ENCODE measurements at regions not wholly inside any gene's neighbourhood (a gene's known extent, or its start where the extent isn't known, plus 50 kb on each side); places are given as distances from the start of the nearest gene placed in this dataset.

DNA sequence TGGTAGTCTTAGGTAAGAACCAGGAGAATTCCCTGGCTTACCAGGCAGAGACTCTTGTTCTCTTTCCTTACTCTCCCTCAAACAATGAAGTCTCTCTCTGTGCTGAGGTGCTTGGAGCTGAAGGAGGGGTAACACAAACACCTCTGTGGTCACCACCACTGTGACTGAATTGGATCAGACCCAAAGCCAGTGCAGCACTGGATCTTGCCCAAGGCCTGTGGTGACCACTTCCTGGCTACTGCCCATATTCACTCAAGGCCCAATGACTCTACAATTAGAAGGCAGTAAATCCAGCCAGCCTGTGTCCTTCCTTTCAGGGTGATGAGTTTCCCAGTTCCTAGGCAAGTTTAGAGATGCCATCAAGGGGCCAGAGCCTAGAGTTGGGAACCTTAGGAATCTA is 706.8 kb downstream of the SLC4A3 start:
- Histone ChIP-seq H3K4me3 (no peak overlapping the region), H3K27ac (no peak overlapping the region), H3K36me3 (replicated peaks in 1 of 2) (no peaks in the 10 kb centered on the region), H3K4me1 (replicated peaks in 1 of 2) (no peaks in the 10 kb centered on the region), H3K9me3 (replicated peaks in 1 of 3) (peaks cover 0 to 5% (median 0%) of the 10 kb centered on the region in 3 donors), H3K27me3 (no peaks in the 10 kb centered on the region)
- DNase-seq, result no peak
- TF ChIP-seq, protein P1, sequence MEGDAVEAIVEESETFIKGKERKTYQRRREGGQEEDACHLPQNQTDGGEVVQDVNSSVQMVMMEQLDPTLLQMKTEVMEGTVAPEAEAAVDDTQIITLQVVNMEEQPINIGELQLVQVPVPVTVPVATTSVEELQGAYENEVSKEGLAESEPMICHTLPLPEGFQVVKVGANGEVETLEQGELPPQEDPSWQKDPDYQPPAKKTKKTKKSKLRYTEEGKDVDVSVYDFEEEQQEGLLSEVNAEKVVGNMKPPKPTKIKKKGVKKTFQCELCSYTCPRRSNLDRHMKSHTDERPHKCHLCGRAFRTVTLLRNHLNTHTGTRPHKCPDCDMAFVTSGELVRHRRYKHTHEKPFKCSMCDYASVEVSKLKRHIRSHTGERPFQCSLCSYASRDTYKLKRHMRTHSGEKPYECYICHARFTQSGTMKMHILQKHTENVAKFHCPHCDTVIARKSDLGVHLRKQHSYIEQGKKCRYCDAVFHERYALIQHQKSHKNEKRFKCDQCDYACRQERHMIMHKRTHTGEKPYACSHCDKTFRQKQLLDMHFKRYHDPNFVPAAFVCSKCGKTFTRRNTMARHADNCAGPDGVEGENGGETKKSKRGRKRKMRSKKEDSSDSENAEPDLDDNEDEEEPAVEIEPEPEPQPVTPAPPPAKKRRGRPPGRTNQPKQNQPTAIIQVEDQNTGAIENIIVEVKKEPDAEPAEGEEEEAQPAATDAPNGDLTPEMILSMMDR (IDR thresholded peaks at IDR 0.05), result no peak
- TF ChIP-seq POLR2A (IDR thresholded peaks at IDR 0.05), result no peak
- intact Hi-C loops (cut with DNase I), result no loop called here

DNA sequence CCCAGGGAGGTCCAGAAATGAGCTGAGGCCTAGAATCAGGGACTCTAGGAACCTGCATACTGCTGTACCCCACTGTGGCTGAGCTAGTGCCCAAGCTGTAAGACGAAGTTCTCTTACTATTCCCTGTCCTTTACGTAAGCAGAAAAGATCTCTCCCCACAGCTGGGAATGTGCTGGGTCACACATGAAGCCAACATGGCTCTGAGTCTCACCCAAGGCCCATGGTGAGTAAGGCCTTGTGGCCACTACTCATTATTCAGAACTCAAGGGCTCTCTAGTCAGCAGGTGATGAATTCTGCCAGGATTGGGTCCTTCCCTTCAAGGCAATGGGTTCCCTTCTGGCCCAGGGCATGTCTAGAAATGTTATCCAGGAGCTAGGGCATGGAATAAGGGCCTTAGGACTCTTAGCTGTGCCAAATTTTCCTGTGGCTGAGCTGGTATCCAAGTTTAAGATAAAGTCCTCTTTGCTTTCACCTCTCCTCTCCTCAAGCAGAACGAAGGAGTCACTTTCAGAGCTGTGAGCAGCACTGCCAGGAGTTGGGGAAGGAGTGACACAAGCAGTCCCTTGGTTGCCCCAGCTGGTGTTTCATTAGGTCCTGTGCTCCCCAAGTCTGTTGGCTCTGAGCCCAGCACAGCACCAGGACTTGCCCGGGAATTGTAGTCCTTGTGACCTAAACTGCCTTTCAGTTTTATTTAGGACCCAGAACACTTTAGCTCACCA is 707.6 kb downstream of the SLC4A3 start:
- TF ChIP-seq POLR2A (IDR thresholded peaks at IDR 0.05), result no peak
- TF ChIP-seq, protein P1 (IDR thresholded peaks at IDR 0.05), result no peak
- Histone ChIP-seq H3K9me3 (replicated peaks in 1 of 3) (peaks cover 0 to 5% (median 0%) of the 10 kb centered on the region in 3 donors), H3K27ac (no peak overlapping the region), H3K4me3 (no peak overlapping the region), H3K27me3 (no peaks in the 10 kb centered on the region), H3K36me3 (replicated peaks in 1 of 2) (no peaks in the 10 kb centered on the region), H3K4me1 (replicated peaks in 1 of 2) (no peaks in the 10 kb centered on the region)
- 39 to 79% (median 73%) methylated on average over 4 of the region's 4 CpGs for WGBS, 4 donors
- intact Hi-C loops (cut with DNase I), result no loop called here
- DNase-seq, result no peak

DNA sequence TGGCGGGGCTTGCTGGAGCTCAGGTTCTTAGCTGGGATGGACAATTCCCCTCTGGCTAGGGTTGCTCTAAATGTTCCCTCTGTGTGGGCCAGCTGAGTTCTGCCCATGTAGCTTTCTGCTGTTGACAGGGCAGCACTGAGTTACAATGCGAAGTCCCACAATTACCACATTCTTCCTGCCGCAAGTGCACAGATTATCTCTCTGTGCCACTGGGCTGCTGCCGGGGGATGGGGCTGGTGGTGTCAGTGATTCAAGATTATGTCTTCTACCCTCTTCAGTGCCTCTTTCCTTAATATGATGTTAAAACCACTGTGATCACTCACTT is 708.1 kb downstream of the SLC4A3 start:
- Histone ChIP-seq H3K4me3 (no peak overlapping the region), H3K36me3 (replicated peaks in 1 of 2) (no peaks in the 10 kb centered on the region), H3K27me3 (no peaks in the 10 kb centered on the region), H3K4me1 (replicated peaks in 1 of 2) (no peaks in the 10 kb centered on the region), H3K9me3 (replicated peaks in 1 of 3) (peaks cover 0 to 5% (median 0%) of the 10 kb centered on the region in 3 donors), H3K27ac (no peak overlapping the region)
- no peak for DNase-seq
- WGBS, 4 donors, result 65 to 88% (median 80%) methylated on average over 4 of the region's 4 CpGs
- intact Hi-C loops (cut with DNase I), result no loop called here
- TF ChIP-seq, protein P1 (IDR thresholded peaks at IDR 0.05), result no peak
- TF ChIP-seq POLR2A (IDR thresholded peaks at IDR 0.05), result no peak

DNA sequence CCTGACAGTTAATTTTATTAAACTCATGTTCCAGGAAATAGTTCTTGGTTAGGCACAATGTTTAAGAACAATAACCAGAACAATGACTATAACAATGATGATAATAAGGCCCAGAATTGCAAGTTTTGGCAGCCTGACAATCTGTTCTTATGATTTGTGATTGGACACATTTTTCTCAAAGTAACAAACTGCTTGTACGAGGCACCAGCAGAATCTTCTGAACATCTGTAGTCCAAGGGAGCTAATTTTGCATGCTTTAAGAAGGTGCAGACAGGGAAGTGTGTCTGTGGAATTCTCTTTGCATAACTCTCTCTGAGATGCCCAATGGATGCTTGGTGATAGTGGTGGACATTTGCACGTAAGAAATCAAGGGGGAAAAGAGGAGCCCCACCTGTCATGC is 709.3 kb downstream of the SLC4A3 start:
- no peak for DNase-seq
- TF ChIP-seq, protein P1 (IDR thresholded peaks at IDR 0.05), result no peak
- no peak for TF ChIP-seq POLR2A (IDR thresholded peaks at IDR 0.05)
- H3K4me1 ChIP-seq (replicated peaks in 1 of 2), result no peaks in the 10 kb centered on the region
- intact Hi-C loops (cut with DNase I), result no loop called here
- H3K27ac ChIP-seq, result no peak overlapping the region
- no peaks in the 10 kb centered on the region for H3K36me3 ChIP-seq (replicated peaks in 1 of 2)
- H3K9me3 ChIP-seq (replicated peaks in 1 of 3), result peaks cover 0 to 5% (median 0%) of the 10 kb centered on the region in 3 donors
- no peaks in the 10 kb centered on the region for H3K27me3 ChIP-seq
- no peak overlapping the region for H3K4me3 ChIP-seq
- 37 to 59% (median 47%) methylated on average over 2 of the region's 2 CpGs for WGBS, 4 donors
